ENCODE measurements at regions not wholly inside any gene's neighbourhood (a gene's known extent, or its start where the extent isn't known, plus 50 kb on each side); places are given as distances from the start of the nearest gene placed in this dataset.
"Not testable (repeated sequence)": the region's sequence is repeated elsewhere in the genome, so short reads cannot be mapped to it uniquely, and the experiment has no call there.

- no peak overlapping the region for H3K4me3 ChIP-seq
- WGBS, 10 experiments, result 0 to 100% (median 79%) methylated on average over 1 to 5 of the region's 6 CpGs
- ATAC-seq (replicated peaks in 6 of 8), result no peak
- no peaks in the 10 kb centered on the region for H3K4me1 ChIP-seq (replicated peaks in 1 of 2)
- H3K27ac ChIP-seq, result no peak overlapping the region
- in situ Hi-C loops (cut with MboI; ENCODE audit: low pct_unique_long_range_greater_than_20kb in 2 of 9, low sequenced_read_pairs in 9 of 9, unreplicated experiment in 9 of 9), result loop anchor here in 1 of 9 experiments (25.0 kb wide), 1 partner anchor 154 kb away; no protein-coding TSS in a partner anchor
Observed at GRCh38 chr3:137191133-137191923, 233.5 kb downstream of the IL20RB start.

- WGBS, 10 experiments, result 0 to 96% (median 53%) methylated on average over 1 to 8 of the region's 8 CpGs; no CpG with 5 or more reads in 1 of the 10 experiments
- ATAC-seq (replicated peaks in 6 of 8), result no peak
- H3K4me1 ChIP-seq (replicated peaks in 1 of 2), result no peaks in the 10 kb centered on the region
- in situ Hi-C loops (cut with MboI; ENCODE audit: low pct_unique_long_range_greater_than_20kb in 2 of 9, low sequenced_read_pairs in 9 of 9, unreplicated experiment in 9 of 9), result loop anchor here in 1 of 9 experiments (25.0 kb wide), 1 partner anchor 155 kb away; no protein-coding TSS in a partner anchor
- H3K4me3 ChIP-seq, result no peak overlapping the region
- no peak overlapping the region for H3K27ac ChIP-seq
Observed at GRCh38 chr3:137191951-137192350, 234.2 kb downstream of the IL20RB start.

GRCh38 chr3:137194301-137194700, 236.5 kb downstream of the IL20RB start:
- Histone ChIP-seq H3K27ac (no peak overlapping the region), H3K4me1 (replicated peaks in 1 of 2) (no peaks in the 10 kb centered on the region), H3K4me3 (no peak overlapping the region)
- 33 to 83% (median 65%) methylated on average over 1 to 4 of the region's 4 CpGs; no CpG with 5 or more reads in 2 of the 10 experiments for whole genome bisulfite sequencing, 10 experiments
- peak in 1 of 8 experiments; percentile 45 for ATAC-seq (replicated peaks in 6 of 8)
- in situ Hi-C loops (cut with MboI; ENCODE audit: low pct_unique_long_range_greater_than_20kb in 2 of 9, low sequenced_read_pairs in 9 of 9, unreplicated experiment in 9 of 9), result loop anchor here in 1 of 9 experiments (25.0 kb wide), 1 partner anchor 157 kb away; no protein-coding TSS in a partner anchor

GRCh38 chr3:137198374-137198773, 240.6 kb downstream of the IL20RB start:
- not testable (repeated sequence) for ATAC-seq (replicated peaks in 6 of 8); H3K4me3 ChIP-seq; H3K4me1 ChIP-seq (replicated peaks in 1 of 2); H3K27ac ChIP-seq
- no CpG with 5 or more reads among the region's 32 CpGs for WGBS, 10 experiments
- in situ Hi-C loops (cut with MboI; ENCODE audit: low pct_unique_long_range_greater_than_20kb in 2 of 9, low sequenced_read_pairs in 9 of 9, unreplicated experiment in 9 of 9), result loop anchor here in 1 of 9 experiments (25.0 kb wide), 1 partner anchor 161 kb away; no protein-coding TSS in a partner anchor

- Histone ChIP-seq H3K27ac (no peak overlapping the region), H3K4me3 (no peak overlapping the region), H3K4me1 (replicated peaks in 1 of 2) (no peaks in the 10 kb centered on the region)
- in situ Hi-C loops (cut with MboI; ENCODE audit: low pct_unique_long_range_greater_than_20kb in 2 of 9, low sequenced_read_pairs in 9 of 9, unreplicated experiment in 9 of 9), result loop anchor here in 1 of 9 experiments (25.0 kb wide), 1 partner anchor 162 kb away; no protein-coding TSS in a partner anchor
- no peak for ATAC-seq (replicated peaks in 6 of 8)
Observed at GRCh38 chr3:137199678-137200077, 241.9 kb downstream of the IL20RB start.

- Histone ChIP-seq H3K4me3 (no peak overlapping the region), H3K27ac (no peak overlapping the region), H3K4me1 (replicated peaks in 1 of 2) (peaks cover 2 to 7% of the 10 kb centered on the region in 2 donors)
- 0 to 100% (median 64%) methylated on average over 1 to 3 of the region's 3 CpGs; no CpG with 5 or more reads in 2 of the 10 experiments for WGBS, 10 experiments
- no peak for ATAC-seq (replicated peaks in 6 of 8)
- in situ Hi-C loops (cut with MboI; ENCODE audit: low pct_unique_long_range_greater_than_20kb in 2 of 9, low sequenced_read_pairs in 9 of 9, unreplicated experiment in 9 of 9), result no loop called here
Observed at GRCh38 chr3:137201066-137201465, 243.3 kb downstream of the IL20RB start.

- no peak overlapping the region for H3K4me3 ChIP-seq
- peak in 1 of 8 experiments; percentile 8 for ATAC-seq (replicated peaks in 6 of 8)
- 8 to 100% (median 81%) methylated on average over 1 to 5 of the region's 5 CpGs; no CpG with 5 or more reads in 3 of the 10 experiments for WGBS, 10 experiments
- in situ Hi-C loops (cut with MboI; ENCODE audit: low pct_unique_long_range_greater_than_20kb in 2 of 9, low sequenced_read_pairs in 9 of 9, unreplicated experiment in 9 of 9), result no loop called here
- H3K4me1 ChIP-seq (replicated peaks in 1 of 2), result peaks cover 2 to 7% of the 10 kb centered on the region in 2 donors
- no peak overlapping the region for H3K27ac ChIP-seq
Observed at GRCh38 chr3:137202941-137203340, 245.2 kb downstream of the IL20RB start.

- Histone ChIP-seq H3K4me3 (no peak overlapping the region), H3K4me1 (replicated peaks in 1 of 2) (peaks cover 2 to 7% of the 10 kb centered on the region in 2 donors), H3K27ac (no peak overlapping the region)
- in situ Hi-C loops (cut with MboI; ENCODE audit: low pct_unique_long_range_greater_than_20kb in 2 of 9, low sequenced_read_pairs in 9 of 9, unreplicated experiment in 9 of 9), result no loop called here
- peak in 1 of 8 experiments; percentile 44 for ATAC-seq (replicated peaks in 6 of 8)
- 0 to 100% (median 85%) methylated on average over 1 to 3 of the region's 3 CpGs for WGBS, 10 experiments
Observed at GRCh38 chr3:137204409-137204808, 246.6 kb downstream of the IL20RB start.

GRCh38 chr3:137205394-137206045, 247.7 kb downstream of the IL20RB start:
- Histone ChIP-seq H3K4me1 (replicated peaks in 1 of 2) (peaks cover 2 to 7% of the 10 kb centered on the region in 2 donors), H3K4me3 (no peak overlapping the region), H3K27ac (no peak overlapping the region)
- 0 to 50% (median 31%) methylated on average over 1 to 5 of the region's 5 CpGs; no CpG with 5 or more reads in 2 of the 10 experiments for WGBS, 10 experiments
- in situ Hi-C loops (cut with MboI; ENCODE audit: low pct_unique_long_range_greater_than_20kb in 2 of 9, low sequenced_read_pairs in 9 of 9, unreplicated experiment in 9 of 9), result no loop called here
- ATAC-seq (replicated peaks in 6 of 8), result peak in 6 of 8 experiments; percentile 32 to 94 (median 73)

- in situ Hi-C loops (cut with MboI; ENCODE audit: low pct_unique_long_range_greater_than_20kb in 2 of 9, low sequenced_read_pairs in 9 of 9, unreplicated experiment in 9 of 9), result no loop called here
- no peak overlapping the region for H3K27ac ChIP-seq
- WGBS, 10 experiments, result 60 to 100% (median 100%) methylated on average over 1 of the region's 1 CpG; no CpG with 5 or more reads in 5 of the 10 experiments
- H3K4me3 ChIP-seq, result no peak overlapping the region
- ATAC-seq (replicated peaks in 6 of 8), result no peak
- peaks cover 2 to 7% of the 10 kb centered on the region in 2 donors for H3K4me1 ChIP-seq (replicated peaks in 1 of 2)
Observed at GRCh38 chr3:137207616-137208015, 249.8 kb downstream of the IL20RB start.

GRCh38 chr3:137217733-137218132, 259.9 kb downstream of the IL20RB start:
- WGBS, 10 experiments, result 0 to 84% (median 51%) methylated on average over 2 to 5 of the region's 5 CpGs; no CpG with 5 or more reads in 1 of the 10 experiments
- ATAC-seq (replicated peaks in 6 of 8), result peak in 3 of 8 experiments; percentile 46 to 51 (median 47)
- H3K4me1 ChIP-seq (replicated peaks in 1 of 2), result peaks cover 0 to 3% of the 10 kb centered on the region in 2 donors
- H3K27ac ChIP-seq, result no peak overlapping the region
- H3K4me3 ChIP-seq, result no peak overlapping the region
- in situ Hi-C loops (cut with MboI; ENCODE audit: low pct_unique_long_range_greater_than_20kb in 2 of 9, low sequenced_read_pairs in 9 of 9, unreplicated experiment in 9 of 9), result no loop called here

- ATAC-seq (replicated peaks in 6 of 8), result no peak
- Histone ChIP-seq H3K4me3 (no peak overlapping the region), H3K4me1 (replicated peaks in 1 of 2) (peaks cover 0 to 6% of the 10 kb centered on the region in 2 donors), H3K27ac (no peak overlapping the region)
- in situ Hi-C loops (cut with MboI; ENCODE audit: low pct_unique_long_range_greater_than_20kb in 2 of 9, low sequenced_read_pairs in 9 of 9, unreplicated experiment in 9 of 9), result no loop called here
- WGBS, 10 experiments, result 43 to 100% (median 100%) methylated on average over 1 of the region's 1 CpG; no CpG with 5 or more reads in 5 of the 10 experiments
Observed at GRCh38 chr3:137219801-137220445, 262.1 kb downstream of the IL20RB start.

Measured in motor neuron (in vitro differentiated cells).